HG03064 (cell line): ENCODE measurements at regions not wholly inside any gene's neighbourhood (a gene's known extent, or its start where the extent isn't known, plus 50 kb on each side); places are given as distances from the start of the nearest gene placed in this dataset.
"Not testable (repeated sequence)": the region's sequence is repeated elsewhere in the genome, so short reads cannot be mapped to it uniquely, and the experiment has no call there.

Experiments used
- ATAC-seq: cut with Tn5 transposase; IDR thresholded peaks from one replicate; pipeline ENCODE4 v1.9.1; 2021; ENCODE audit warnings: low read depth; ENCODE audit not compliant: unreplicated experiment

DNA sequence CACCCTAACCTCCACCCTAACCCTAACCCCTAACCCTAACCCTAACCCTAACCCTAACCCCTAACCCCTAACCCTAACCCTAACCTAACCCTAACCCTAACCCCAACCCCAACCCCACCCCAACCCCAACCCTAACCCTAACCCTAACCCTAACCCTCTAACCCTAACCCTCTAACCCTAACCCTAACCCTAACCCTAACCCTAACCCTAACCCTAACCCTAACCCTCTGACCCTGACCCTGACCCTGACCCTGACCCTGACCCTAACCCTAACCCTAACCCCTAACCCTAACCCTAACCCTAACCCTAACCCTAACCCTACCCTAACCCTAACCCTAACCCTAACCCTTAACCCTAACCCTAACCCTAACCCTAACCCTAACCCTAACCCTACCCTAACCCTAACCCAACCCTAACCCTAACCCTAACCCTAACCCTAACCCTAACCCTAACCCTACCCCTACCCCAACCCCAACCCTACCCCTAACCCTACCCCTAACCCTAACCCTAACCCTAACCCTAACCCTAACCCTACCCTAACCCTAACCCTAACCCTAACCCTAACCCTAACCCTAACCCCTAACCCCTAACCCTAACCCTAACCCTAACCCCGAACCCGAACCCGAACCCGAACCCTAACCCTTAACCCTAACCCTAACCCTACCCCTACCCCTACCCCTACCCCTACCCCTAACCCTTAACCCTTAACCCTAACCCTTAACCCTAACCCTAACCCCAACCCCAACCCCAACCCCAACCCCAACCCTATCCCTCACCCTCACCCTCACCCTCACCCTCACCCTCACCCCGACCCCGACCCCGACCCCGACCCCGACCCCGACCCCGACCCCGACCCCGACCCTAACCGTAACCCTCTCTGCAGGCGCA is 186.2 kb upstream of the CHL1 start:
- ATAC-seq: not testable (repeated sequence)

DNA sequence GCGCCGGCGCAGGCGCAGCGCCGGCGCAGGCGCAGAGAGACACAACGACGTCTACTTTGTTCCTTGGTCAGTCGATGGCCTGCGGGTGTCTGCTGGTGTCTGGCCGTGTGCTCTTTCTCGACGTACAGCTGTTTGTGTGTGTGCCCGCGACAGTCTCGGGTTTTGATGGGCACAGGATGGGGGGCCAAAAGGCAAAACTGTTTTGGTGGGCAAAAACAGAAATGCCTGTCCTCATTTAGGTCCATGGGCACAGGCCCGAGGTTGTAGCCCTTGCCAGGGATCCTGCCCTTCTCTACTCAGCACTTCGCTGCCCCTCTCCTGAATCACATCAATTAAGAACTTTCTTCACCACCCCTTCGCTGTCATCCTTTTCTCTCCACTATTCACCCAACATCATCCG is 184.8 kb upstream of the CHL1 start:
- no peak for ATAC-seq

DNA sequence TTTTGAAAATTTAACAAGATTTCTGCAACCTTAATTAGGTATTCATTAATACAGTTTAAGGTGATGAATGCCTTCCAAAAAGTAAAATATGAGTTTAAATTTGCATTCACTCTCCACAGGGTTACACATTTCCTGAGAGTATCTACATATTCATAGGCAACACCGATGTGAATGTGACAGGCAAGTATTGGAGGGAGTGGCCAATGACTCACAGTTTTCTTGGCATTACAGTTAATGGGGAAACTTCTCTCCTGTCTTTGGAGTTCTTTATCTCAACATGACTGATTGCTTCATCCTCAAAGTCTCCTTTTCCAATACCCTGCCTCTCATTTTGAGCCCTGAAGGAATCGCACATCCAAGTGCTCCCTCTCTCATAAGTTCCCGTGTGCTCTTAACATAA is 181.9 kb upstream of the CHL1 start:
- ATAC-seq: no peak

- ATAC-seq: no peak
Observed at GRCh38 chr3:16366-16765, 180.2 kb upstream of the CHL1 start.

DNA sequence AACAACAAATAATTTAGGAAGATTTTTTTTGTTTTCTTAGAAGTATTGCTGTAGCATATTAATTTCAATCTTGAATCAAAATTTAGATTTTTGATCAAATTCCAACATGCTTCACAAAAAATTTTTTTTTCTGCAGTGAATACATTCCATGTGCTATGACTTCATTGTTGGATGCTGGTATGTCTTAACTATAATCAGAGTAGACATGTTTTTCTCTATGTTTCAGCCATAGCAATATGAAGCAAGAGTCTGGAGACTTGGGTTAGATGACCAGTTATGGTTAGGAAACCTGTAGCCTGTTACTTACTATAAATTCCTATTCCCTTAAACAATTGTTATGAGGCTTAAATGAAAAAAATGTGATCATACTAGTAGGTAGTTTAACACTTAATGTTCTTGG is 176.1 kb upstream of the CHL1 start:
- ATAC-seq: no peak

GRCh38 chr3:24006-24405 is 172.6 kb upstream of the CHL1 start:
- ATAC-seq: no peak

DNA sequence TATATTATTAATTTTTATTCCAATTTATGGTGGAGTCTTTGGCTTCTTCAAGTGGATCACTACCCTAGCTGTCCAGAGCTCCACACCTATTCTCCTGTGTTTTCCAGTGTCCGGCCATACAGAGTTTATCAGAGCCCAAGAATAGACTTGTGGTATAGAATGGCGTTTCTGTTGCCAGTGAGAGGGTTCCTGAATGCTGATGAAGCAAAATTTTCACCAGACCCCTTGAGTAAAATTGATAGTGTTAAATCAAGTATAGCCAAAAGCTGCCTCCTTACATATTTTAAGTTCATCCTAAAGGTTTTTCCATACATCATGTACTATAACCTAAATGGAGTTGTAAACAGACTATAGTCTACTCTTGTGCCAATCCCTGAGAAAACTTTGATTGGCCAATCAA is 171.5 kb upstream of the CHL1 start:
- no peak for ATAC-seq

DNA sequence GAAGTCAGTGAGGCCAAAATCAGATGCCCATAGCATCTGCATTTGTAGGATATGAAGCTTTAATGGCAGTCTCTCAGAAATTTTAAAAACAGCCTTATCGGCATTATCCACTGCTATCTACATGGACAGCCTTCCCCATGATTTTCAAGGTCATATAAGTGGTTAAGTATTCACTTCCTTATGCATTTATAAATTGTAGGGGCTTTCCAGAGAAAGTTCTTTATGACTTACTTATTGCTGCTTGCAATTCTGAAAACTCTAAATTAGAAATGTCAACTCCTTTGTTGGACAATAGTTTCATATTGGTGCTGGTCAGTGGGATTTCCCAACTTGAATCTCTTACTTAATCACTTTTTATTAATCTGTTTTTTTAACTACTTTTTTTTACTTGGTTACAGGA is 160.6 kb upstream of the CHL1 start:
- ATAC-seq: not testable (repeated sequence)

DNA sequence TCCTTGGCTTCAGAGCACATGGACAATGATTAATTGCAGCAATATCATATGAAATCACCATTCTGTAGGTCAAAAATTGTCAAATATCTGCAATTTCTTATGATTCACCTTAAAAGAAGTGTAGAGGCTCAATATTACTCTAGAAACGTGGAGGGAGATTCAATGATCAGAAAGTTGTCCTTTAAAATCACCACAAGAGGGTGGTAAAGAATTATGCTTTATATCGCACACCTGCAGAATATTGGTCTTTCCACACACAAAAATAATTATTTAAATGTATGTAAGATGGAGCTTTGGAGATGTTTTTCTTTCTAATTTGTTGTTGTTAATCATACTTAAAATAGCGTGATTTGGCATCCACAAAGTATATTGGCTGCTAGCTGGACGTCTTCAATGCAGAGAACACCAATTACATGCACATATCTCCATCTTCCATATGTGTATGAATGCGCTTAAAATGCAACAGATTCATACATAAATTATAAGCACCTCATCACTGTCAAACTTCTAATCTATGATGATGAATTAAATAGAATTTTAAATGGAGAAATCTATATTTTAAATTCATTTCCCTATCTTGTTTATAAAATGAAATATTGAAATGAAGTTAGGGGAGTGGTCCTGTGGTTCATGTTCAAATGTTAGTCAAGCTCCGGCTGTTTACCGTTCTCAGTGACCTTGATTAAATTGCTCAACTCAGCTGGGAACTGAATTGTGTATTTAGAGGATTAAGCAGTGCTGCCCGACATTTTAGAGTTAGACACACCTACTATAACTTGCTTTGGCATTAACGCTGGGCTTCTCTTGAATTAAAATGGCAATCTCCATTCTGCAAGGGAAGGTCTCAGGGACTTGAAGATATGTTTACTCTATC is 153.5 kb upstream of the CHL1 start:
- ATAC-seq: not testable (repeated sequence)

- no peak for ATAC-seq
Observed at GRCh38 chr3:44028-44676, 152.4 kb upstream of the CHL1 start.

DNA sequence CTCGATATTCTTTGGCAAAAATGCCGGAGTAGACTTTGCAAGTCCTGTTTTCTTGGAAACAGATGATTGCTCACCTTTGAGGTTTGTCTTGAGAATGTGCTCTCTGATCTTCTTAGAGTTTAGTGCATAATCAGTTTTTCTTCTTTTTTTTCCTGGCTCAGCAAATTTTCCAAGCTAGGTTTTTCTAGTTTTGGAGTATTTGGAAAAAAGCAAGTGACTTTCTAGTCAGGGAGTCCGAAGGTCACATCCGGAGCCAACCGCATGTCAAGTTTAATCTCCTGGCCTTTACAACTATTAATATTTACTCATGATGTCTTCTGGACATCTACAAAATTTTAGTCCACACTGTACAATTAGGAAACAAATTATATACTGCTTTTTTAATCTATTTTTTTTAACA is 151.6 kb upstream of the CHL1 start:
- not testable (repeated sequence) for ATAC-seq

- no peak for ATAC-seq
Observed at GRCh38 chr3:46576-46975, 150.0 kb upstream of the CHL1 start.

DNA sequence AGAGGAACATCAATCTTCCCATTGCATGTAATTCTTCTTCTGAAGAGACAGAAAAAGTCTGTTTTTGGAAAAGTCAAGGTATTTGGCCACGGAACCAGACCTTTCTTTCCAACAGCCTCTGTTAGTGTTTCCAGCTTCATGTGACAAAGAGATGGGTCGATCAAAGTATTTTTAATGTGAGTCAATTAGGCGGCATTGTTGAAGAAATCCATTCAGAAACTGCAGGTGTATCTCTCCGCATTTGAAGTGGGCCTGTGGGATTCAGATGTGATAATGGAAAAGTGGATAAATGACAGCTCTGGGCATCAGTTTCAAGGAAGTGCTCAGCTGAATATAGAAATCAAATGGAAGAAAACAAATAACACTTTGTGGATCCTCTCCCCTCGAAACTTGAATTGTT is 143.1 kb upstream of the CHL1 start:
- ATAC-seq: not testable (repeated sequence)

DNA sequence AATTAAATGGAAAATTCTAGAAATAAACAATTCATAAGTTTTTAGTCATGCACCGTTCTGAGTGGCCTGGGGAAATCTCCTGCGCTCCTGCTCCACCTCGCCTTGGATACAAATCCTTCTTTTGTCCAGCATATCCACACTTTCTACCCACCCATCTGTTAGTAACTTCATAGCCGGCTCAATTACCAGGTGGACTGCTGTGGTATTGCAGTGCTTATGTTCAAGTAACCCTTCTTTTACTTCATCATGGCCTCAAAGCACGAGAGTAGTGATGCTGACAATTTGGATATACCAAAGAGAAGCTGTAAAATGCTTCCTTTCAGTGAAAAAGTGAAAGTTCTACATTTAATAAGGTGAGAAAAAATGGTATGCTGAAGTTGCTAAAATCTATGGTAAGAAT is 142.3 kb upstream of the CHL1 start:
- ATAC-seq: no peak

DNA sequence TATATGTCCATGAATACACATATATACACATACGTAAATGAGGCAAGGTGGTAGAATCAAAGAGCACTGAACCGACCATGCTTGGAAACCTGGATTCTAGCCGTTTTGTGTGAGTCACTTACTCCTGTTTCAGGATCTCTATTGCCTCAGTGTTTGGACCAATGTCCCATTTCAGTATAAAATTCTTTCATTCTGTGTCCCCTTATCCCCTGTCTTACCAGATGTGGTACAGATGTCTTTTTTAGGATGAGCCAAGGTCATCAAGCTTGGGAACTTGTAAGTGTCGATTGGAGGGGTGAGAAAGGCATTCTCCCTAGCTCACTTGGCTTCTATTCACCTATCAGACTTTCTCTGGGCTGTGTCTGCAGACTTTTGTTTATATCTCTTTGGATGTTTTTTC is 139.9 kb upstream of the CHL1 start:
- ATAC-seq: no peak

DNA sequence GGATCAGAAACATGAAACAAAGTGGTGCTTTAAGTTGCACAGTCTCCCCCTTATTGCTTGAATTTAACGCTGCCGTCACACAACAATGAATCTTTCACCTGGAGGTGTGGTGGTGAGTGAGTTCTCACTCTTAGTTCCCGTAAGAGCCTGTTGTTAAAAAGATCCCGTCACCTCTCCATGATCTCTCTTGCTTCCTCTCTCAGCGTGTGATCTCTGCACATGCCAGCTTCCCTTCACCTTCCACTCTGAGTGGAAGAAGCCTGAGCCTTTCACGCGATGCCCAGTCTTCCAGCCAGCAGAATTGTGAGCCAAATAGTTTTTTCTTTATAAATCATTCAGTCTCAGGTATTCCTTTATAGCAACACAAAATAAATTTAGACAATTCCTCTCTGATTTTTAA is 136.7 kb upstream of the CHL1 start:
- no peak for ATAC-seq

DNA sequence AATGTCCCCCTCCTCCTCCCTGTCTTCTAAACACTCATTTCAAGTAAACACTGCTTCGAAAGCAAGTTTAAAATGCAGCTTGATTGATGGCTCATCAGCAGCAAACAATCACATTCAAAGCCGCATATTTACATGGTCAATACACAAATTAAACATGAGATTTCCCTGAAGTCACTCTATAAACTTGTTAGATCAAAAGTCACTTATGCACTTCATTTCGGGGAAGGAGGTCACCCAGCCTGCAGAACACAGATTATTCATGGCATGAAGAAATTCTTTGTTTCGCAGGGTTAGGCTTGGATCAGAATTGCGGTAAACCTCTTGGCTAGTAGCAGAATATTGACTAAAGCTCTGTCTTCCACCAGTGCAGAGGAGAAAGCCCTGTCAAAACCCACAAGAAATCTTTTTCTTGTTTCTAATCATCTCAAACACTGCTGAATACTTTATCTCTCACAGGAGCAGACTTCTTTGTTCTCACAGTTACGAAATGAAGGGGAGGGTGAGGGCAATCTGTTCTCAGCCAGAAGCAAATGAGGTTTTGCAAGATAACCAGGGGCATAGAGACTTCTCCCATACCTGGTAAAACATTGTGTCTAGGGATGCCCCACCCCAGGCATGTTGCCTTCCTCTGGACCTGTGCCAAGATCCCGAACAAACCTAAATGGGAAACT is 133.3 kb upstream of the CHL1 start:
- no peak for ATAC-seq

- ATAC-seq: no peak
Observed at GRCh38 chr3:69690-70089, 126.9 kb upstream of the CHL1 start.

DNA sequence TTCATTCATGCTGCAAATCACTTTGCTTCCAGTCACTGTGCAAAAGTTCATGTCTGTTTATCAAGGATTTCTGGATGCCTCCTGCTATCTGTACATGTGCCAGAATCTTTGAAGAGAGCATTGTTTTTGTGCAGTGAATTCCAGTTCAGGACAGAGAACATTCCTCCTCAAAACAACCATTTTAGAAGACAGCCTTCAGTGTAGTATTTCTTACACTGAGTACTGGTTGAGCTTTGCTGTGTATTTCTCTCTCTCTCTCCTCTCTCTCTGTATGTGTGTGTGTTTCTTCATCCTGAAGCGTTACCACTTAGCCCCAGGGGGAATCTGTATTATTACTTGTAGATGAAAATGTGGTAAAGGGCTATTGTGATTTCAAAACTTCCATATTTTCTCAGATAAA is 123.8 kb upstream of the CHL1 start:
- no peak for ATAC-seq

- no peak for ATAC-seq
Observed at GRCh38 chr3:73271-73670, 123.3 kb upstream of the CHL1 start.
